Inflammatory macrophage treated with lipopolysaccharide for 4 hours (primary cell): ENCODE measurements at regions not wholly inside any gene's neighbourhood (a gene's known extent, or its start where the extent isn't known, plus 50 kb on each side); places are given as distances from the start of the nearest gene placed in this dataset.

ENCODE experiments used
- DNase-seq: peaks from one replicate; pipeline ENCODE4 v3.0.0-alpha.2; 2020

DNA sequence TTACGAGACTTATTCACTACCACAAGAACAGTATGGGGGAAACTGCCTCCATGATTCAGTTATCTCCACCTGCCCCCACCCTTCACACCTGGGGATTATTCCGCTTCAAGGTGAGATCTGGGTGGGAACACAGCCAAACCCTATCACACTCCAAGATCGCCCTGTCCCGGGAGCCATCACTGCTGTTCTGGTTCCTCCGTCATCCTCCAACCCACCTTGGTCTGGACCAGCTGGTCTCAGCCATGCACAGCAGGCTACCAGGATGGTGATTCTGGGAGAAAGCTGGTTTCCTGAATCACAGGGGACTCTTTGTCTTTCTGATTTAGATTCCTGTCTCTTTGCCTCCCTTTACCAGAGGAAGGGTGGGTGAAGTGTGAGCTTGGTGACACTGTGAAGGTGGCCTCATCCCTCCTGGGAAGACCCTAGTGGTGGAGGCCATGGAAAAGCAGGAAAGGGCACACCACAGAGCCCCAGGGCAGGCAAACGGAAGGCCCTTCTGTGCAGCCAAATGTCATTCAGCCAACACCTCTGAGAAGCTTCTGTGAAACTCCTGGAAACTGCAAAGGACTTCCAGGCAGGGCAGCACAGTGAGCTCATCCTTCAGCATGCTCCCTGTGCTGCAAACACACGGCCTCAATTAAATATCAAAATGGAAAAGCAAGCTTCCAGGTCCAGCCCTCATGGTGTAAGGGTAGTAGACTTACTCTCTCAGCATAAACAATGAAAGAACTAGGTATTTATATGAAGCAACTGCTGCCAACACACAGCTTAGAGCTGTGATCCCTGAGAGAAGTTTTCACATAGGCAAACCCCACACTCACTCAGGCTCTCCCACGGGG is 169.8 kb downstream of the ANKRD60 start:
- no peak for DNase-seq

DNA sequence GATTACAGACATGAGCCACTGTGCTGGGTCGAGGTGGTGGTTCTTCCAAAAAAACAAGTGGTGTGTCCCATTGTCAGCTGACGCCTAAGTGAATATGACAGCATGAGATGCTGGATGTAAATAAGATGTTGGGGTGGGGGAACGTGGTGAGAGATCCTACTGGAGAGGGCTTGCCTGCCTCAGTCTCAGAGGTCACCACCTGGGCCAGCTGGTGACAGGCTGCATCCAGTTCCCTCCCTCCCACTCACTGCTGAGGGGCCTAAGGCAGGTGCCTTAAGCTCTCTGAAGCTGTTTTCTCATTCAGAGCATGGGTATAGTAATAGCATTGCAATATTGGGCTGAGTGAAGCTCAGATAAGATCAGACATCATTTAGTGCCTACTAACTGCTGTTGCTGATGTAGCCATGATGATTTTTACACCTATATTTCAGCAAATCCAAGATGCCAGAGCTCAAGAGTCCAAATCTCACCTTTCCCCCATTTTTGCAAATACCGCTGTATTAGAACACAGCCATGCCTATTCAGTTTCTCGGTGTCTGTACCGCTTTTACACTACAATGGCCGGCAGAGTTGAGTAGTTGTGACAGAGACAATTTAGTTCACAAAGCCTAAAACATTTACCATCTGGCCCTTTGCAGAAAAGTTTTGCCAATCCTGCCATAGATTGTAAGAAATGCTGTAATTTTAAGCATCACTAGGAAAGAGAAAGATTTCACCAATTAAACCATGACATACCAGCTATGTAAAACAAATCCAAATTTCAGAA is 171.3 kb downstream of the ANKRD60 start:
- no peak for DNase-seq

DNA sequence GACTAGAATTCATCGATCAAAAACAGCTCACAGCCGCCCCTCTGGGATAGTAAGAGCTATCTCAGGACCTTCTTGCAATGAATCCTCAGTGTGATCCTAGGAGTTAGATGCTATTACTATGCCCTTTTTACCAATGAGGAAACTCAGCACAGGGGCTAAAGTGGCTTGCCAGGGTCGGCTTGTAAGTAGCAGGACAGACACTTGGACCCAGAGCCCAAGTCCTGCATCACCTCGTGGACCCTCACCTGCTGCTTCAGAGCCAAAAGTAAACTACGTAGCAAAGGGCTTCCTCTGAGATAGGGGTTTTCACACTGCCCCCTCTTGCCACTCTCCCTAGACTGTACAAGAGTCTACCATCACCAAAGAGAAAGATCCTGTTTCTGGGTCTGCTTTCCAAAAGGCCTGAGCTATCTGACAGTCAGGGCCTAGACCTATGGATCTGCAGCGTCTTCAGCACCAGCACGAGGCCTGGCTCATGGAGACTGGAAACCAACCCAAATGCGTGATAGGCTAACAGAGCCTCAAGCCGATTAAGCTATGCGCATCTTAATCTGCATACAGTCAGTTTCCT is 172.3 kb downstream of the ANKRD60 start:
- no peak for DNase-seq

DNA sequence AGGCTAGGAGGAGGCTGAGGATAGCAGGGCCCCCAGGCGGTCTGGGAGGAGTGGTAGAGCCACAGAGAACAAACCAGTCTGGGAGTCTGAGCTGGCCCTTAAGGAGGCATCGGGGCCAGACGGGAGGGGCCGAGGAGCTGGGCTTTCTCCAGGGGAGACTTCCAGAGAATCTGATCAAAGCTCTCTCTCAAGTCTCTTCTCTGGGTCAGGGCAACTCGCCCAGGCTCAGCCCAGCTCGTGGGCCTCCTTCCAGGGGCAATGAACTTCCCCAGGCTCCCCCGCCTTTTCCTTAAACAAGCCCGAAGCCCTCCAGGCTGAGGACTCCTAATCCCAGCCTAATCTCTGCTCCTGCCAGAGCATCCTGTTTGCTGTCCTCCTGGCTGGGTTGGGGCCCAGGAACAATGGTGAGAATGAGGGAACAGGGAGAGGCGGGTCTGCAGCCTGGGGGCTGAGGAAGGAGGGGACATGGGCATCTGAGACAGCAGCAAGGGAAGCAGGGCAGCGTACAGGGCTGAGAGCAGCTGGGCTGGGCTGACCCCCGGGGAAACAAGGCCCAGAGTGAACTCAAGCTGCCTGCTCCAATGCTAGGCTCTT is 173.6 kb downstream of the ANKRD60 start:
- no peak for DNase-seq

DNA sequence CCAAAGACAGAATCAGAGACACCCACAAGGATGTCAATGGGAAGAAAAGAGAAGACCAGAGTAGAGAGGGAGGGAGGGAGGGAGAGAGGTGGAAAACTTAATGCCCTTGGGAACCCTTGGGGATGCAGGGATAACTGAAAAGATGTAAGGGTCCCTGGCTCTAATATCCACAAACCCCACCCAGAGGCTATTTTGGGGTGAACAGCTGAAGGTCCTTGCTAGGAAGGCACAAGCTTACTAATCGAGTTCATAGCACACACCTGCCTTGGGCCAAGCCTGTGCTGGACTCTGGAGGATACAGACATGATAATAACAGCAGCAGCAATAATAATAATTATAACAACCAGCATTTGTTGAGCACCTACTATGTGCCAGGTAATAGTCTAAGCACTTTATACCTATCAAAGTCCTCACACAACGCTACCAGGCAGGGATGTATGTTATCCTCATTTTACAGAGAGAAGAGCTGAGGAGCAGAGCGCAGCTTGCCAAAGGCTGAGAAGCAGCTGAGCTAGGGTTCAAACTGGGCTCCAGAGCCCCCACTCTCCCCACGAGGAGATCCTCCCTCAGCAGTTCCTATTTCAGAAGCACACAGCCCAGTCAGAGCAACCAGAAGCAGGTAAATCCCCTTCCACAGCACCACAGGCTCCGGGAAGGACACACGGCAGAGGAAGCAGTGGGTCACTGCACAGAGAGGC is 174.2 kb downstream of the ANKRD60 start:
- DNase-seq, result no peak

DNA sequence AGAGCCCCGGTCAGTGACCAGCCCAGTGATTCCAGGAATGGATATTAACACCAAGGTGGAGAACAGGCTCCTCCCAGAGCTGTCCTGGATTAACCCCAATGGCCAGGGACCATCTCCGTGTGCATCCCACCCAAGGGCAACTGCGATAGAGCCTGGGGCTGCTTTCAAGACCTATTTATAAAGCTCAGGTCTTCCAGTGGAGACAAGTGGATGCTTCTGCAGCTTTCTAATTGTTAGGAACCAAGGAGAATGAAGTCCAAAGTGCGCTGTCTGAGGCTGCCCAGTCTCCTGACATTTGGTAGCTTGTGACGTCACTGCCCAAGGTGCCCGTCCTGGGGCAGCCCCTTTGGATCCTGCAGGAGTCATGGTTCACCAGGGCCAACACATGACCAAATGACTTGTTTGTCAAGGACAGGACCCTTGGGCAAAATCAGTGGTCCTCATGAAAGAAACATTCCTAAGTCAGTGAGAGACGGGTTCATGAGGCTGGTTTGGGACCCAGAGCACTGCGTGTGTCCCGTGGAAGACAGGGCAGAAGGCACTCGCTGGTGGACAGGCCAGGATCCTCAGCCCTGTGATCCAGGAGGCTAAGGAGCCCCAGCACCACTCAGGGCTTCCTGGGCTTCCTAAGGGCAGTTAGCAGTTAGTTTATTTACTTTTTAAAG is 174.9 kb downstream of the ANKRD60 start:
- DNase-seq, result no peak

DNA sequence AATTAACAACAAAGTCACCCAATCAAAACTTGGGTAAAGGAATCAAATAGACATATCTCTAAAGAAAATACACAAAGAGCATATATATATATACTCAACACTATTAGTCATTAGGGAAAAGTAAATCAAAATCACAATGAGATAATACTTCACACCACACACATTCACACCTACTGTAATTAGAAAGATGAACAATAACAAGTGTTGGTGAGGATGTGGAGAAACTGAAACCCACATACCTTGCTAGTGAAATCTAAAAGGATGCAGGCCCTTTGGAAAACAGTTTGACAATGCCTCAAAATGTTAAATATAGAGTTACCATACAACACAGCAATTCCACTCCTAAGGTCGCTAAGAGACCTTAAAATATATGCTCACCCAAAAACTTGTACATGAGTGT is 177.1 kb downstream of the ANKRD60 start:
- no peak for DNase-seq

DNA sequence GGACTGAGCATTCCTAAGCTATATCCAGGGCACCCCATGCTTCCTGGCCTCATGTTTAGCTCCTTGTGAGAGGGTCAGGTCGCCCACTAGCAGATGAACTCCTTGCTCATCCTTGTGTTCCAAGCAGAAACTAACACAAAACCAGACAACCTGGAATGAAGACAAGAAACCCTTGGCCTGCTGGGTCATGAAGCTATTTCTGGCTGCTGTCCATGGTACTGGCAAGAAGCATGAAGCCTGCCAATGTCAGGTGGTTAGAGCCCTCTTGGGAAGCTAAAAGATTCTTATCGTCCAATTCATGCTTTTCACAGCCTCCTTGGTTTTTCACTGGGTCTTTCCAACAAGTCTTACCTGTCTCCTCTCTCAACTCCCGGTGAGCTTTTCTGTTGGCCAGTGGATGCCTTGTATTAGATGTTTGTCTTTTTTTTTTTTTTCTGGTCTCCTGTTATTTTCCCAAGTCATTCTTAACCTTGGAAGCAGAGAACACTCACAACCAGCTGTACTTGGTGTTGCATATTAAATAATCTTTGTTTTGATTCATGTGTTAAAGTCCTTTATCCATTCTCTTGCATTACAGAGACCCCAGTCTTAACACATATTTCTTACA is 180.3 kb downstream of the ANKRD60 start:
- no peak for DNase-seq

DNA sequence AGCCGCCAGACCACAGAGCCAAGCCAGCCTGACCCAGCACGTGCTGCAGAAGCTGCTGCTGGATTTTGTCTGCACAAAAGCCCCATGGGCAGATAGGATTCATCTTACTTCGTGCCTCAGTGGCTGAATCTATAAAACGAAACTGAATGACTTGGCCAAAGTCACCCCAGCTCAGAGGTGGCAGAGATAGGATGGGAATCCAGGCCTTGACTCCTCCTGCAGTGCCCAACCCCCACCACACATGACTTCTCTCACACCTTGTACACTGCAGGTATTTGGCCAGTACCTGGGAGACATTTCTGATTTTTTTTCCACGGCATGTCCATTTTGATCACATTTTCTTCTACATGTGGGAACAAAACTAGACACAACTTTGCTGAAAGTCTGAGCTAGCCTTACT is 182.1 kb downstream of the ANKRD60 start:
- no peak for DNase-seq

DNA sequence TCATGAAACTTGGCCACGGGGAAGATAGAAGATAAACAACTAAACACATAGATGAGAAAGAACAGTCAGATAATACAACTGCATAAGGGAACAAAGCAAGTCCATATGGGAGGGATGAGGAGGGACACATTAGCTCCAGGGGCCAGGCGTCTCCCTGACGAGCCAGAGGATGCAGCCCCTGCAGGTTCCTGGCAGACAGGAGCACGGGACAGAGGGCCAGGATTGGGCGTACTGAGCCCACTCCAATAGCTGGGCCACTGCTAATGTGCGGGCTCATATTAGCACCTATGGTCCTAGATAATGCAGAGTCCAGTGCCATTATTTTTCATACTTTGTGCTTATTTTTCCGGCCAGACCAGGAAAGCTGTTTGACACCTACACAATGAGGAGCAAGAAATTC is 182.9 kb downstream of the ANKRD60 start:
- no peak for DNase-seq

DNA sequence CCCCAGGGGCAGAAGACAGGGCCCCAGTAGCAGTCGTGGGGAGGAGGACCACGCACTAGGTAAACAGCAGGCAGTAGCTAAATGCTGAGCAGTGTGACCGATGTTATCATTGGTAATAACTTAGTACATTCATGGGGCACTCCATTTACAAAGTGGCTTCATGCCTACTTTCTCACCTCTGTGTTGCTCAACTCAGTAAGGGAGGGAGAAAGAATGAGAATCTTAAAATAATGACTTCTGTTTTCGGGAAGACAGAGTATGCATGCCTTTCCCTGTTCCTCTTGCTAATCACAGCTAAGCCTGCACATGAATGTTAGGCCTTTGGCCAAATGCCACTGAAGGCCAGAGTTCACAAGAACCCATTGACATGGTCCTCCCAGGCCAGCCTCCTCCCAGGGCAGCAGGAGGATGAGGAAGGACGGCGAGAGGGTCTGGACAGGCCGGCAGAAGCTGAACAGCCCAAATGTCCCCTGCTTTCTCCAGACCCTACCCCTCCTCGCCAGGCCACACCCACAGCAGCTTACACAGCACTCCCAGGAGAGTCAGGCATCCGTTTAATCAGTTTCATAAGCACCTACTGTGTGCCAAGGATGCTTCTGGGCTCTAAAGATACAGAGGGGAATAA is 183.4 kb downstream of the ANKRD60 start:
- DNase-seq, result no peak

DNA sequence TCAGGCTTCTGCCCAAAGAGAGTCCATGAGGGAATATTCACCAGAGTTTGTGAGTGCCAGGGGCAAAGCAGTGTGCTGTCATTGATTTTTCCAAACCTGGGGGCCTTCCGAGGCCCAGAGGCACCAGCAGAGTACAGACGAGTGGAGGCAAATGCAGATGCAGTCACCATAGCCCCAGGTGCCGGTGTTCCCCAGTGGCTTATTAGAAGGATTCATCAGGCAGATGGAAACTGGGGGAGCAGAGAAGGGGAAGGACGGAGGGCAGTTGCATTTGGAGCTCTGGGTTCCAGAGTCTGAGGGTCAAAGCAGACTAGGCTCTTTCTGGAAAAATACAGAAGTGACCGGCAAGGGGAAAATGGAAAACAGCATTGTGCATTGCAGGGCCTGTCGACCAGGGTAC is 184.2 kb downstream of the ANKRD60 start:
- DNase-seq, result no peak

DNA sequence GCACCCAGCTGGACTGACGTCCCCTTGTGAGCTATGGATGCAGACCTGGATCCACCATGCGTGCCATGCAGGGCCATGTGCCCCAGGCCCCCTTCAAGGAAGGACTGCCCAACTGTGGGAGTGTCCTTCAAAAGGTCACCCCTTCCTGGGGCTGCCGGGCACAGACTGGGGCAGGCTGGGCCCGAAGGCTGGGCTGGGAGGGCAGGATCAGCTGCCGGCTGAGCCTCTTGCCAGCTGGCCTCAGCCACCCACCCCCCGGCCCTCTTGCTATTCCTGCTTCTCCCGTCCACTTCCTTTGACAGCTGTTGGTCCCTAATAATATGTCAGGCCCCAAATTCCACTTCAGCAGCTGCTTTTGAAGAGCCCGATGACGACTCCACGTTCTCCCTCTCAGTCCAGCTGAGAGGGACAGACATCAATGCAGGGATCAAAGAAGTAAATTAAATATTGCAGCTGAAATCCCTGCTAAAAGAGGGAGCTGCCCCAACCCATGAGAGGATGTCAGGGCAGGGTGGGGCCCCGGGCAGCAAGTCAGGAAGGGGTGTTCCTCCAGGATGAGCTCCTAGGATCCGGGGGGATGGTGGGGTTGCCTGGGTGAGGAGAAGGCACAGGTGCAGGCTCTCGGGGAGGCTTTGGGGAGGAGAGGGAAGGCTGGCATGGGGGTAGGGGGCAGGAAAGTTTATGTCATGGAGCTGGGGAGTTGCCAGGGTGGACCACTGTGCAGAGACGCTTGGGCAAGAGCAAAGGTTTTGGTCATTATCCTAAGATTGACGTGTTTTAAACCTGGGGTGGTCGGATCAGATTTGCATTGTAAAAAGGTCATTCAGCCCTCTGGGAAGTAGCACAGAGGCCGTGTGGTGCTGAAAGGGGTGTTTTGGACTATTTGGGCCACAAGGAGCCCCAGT is 185.0 kb downstream of the ANKRD60 start:
- no peak for DNase-seq

DNA sequence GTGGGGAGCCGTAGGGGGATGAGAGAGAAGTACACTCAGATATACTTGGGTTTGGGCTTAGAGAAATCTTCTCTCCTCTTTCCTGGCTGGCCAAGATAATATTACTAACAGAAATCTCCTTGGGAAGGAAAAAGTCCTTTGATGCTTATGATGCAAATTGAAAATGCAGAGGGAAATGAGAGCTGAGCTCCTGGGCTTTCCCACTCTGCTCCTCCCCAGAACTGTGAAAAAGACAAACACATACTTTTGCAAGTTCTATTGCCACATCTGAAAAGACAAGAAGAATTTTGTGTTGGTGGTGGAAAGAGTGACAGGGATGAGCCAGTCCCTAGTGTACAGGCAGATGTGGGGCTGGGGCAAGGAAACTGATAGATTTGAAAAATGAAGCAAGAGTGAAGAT is 185.9 kb downstream of the ANKRD60 start:
- DNase-seq, result no peak

DNA sequence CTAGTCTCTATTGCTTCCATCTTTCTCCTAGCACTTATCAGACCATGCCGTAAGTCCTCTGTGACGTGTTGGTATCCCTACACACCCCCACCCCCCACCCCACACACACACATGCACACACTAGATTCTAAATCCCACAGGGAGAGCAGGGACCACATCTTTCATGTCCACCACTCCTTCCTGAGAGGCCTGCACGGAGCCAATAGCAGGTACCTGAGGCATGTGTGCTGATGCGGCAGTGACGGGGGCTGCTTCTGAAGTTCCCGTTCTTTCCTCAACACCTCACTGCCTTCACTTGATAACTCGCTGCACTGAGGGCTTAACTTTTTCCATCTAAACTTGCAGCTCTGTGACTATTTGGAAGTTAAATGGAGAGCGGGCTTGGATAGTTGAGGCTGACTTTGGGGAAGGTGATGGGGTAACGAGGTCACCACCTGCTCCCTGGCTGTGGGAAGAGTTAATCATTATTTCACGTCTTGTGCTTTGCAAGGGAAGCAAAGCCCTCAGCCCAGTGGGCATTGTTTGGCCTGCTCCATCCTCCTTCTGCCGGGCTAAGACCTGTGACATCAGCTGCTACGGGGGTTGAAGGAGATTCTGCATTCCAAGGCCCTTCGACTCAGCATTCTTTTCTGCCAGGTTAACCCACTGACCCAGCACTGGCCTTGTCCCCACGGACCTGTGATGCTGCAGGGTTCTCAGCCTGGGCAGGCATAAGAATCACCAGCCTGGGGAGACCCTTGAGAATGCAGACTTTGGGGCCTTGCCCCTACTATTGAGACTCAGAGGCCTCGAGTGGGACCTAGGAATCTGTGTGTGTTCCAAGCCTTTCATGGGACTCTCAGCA is 187.8 kb downstream of the ANKRD60 start:
- DNase-seq, result no peak

DNA sequence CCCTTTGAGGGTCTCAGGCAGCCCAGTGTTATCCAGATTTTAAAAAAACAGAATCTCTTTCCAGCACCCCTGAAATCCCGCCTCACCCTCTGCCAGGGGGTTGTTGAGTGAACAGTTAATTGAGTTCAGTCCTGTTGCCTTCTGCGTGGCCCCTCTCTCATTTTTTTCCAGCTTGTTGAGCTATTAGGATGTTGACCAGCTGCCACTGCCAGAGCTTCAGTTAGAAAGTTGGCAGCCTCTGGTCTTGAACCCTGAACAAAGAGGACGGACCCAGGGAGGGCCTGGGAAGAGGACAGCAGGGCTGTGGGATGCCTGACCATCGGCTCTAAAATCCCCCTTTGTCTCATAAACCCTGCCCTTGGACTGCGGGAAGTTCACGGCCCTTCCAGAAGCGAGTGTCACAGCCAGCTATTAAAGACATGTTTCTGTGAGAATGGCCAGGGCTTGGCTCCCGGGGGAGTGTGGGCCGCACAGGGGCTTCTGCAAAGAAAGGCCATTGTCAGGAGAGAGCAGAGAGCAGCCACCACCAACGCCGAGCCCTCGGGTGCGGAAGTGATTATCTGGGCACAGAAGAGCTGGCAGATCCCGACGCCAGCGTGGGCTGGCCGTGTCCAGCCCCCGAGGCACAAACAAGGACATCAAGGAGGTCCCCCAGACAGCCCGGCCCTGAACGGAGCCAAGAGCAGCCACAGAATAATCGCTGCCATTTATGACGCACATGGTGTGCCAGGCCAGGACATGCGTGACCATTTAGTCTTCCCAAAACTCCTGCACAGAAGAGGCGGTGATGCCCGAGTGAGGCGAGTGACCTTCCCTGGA is 189.0 kb downstream of the ANKRD60 start:
- no peak for DNase-seq

DNA sequence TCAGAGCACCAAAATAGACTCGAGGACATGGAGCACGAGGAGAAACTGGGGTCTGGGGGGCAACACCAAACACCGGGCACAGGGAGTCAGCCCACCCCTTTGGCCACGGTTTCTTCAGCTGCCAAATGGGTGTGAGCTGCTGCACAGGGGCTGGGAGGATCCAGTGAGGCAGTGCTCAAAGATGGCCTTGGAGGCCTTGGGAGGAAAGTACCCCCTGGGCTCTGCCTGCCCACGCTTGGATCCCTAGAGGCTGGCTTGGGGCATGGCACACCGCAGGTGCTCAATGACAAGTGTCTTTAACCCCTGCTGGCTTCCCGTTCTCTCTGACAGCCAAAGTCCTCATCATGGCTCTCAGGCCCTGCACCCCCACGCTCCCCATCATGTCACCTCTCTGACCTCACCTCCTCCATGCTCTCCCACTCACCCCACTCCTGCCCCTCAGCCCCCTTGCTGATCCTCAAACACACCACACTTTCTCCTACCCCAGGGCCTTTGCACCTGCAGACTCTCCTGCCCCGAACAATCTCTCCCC is 190.3 kb downstream of the ANKRD60 start:
- no peak for DNase-seq

DNA sequence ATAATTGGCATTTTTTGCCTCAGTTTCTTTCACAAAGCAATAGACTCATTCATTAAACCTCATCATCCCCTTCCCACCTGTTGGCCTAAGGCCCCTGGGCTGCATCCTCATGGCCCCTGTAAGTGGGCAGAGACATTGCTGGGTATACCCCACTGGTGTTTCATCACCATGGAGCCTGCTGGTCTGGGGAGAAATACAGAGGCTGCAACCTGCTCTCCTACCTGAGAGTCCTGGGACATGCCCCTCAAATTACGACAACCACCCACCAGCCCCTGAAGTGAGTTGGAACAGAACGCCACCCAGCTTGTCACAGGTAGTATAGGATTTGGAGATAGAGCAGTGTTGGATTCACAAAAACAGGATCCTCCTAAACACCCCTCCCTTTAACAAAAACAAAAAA is 190.8 kb downstream of the ANKRD60 start:
- no peak for DNase-seq
